OCI-LY7 (cell line): ENCODE measurements at regions not wholly inside any gene's neighbourhood (a gene's known extent, or its start where the extent isn't known, plus 50 kb on each side); places are given as distances from the start of the nearest gene placed in this dataset.

Experiments used
- BruUV-seq: library from RNA; stranded (reverse); fragments of 400-500 nt; replicated peaks from 2 replicates; lab custom pipeline; 2021; lab: Mats Ljungman, UMichigan
- CTCF ChIA-PET: fragments of 300-600 bp; sonication (Branson Sonifier 250); formaldehyde crosslinking; loops from one replicate; lab custom pipeline; 2022; ENCODE audit warnings: antibody characterized with exemption; ENCODE audit not compliant: unreplicated experiment; lab: Charles Lee
- POLR2A ChIA-PET: fragments of 300-600 bp; sonication (Branson Sonifier 250); formaldehyde crosslinking; loops from one replicate; lab custom pipeline; 2022; ENCODE audit warnings: antibody characterized with exemption; lab: Charles Lee
- DNase-seq: peaks from one replicate; pipeline ENCODE4 v3.0.0-alpha.2; 2015; ENCODE audit warnings: low spot score
- H2AFZ ChIP-seq: fragments of 200-600 bp; sonication (generic), shearing (Covaris generic); 2 replicates; pipeline ENCODE4 v1.6.1; 2014; ENCODE audit warnings: mild to moderate bottlenecking, antibody characterized with exemption, low read length, moderate library complexity
- H3K27ac ChIP-seq: fragments of 200-600 bp; sonication (generic); 2 replicates; pipeline ENCODE4 v1.5.1; 2014; ENCODE audit warnings: mixed run types, low read depth, mild to moderate bottlenecking, moderate library complexity, low read length, inconsistent platforms; ENCODE audit not compliant: poor library complexity, severe bottlenecking
- H3K36me3 ChIP-seq: fragments of 200-600 bp; sonication (generic); 2 replicates; pipeline ENCODE4 v1.6.1; 2014; ENCODE audit warnings: mild to moderate bottlenecking, antibody characterized with exemption, low read length, moderate library complexity, mixed read lengths; ENCODE audit not compliant: insufficient read depth
- H3K4me1 ChIP-seq: fragments of 200-600 bp; sonication (generic); 2 replicates; pipeline ENCODE4 v1.5.1; 2014; ENCODE audit warnings: mild to moderate bottlenecking, low read length; ENCODE audit not compliant: insufficient read depth, poor library complexity, severe bottlenecking
- H3K4me2 ChIP-seq: fragments of 200-600 bp; sonication (generic); 2 replicates; pipeline ENCODE4 v1.6.1; 2014; ENCODE audit warnings: mild to moderate bottlenecking, low read length
- H3K4me3 ChIP-seq: fragments of 200-600 bp; sonication (generic); 2 replicates; pipeline ENCODE4 v1.5.1; 2014; ENCODE audit warnings: mild to moderate bottlenecking, low read depth, low read length; ENCODE audit not compliant: poor library complexity, severe bottlenecking
- H3K79me2 ChIP-seq: fragments of 200-600 bp; sonication (generic); 2 replicates; pipeline ENCODE4 v1.6.1; 2016; ENCODE audit warnings: low read depth, mild to moderate bottlenecking, low read length, moderate library complexity, mixed read lengths; ENCODE audit not compliant: insufficient read depth
- H3K9me2 ChIP-seq: fragments of 200-600 bp; sonication (generic); 2 replicates; pipeline ENCODE4 v1.6.1; 2016; ENCODE audit warnings: mild to moderate bottlenecking, low read length, mixed read lengths; ENCODE audit not compliant: insufficient read depth
- H3K9me3 ChIP-seq: fragments of 200-600 bp; sonication (generic); 2 replicates; pipeline ENCODE4 v1.6.1; 2014; ENCODE audit warnings: mild to moderate bottlenecking, mixed run types, low read length, mixed read lengths
- H4K20me1 ChIP-seq: fragments of 200-600 bp; sonication (generic); 2 replicates; pipeline ENCODE4 v1.6.1; 2014; ENCODE audit warnings: mild to moderate bottlenecking, antibody characterized with exemption, low read length, moderate library complexity, mixed read lengths; ENCODE audit not compliant: insufficient read depth
- EZH2phosphoT487 ChIP-seq: fragments of 200-600 bp; sonication (generic); IDR thresholded peaks from 2 replicates; pipeline ENCODE4 v1.6.1; 2018; ENCODE audit warnings: low read depth, borderline replicate concordance, mild to moderate bottlenecking, mixed run types, antibody characterized with exemption, low read length, moderate library complexity, mixed read lengths
- intact Hi-C: fragments of 100-400 bp; cut with micrococcal nuclease; formaldehyde crosslinking; loops from one replicate; pipeline ENCODE4 v1.10.0; 2022; ENCODE audit not compliant: unreplicated experiment
- TF ChIP-seq, protein P1 (sequence below): fragments of 200-600 bp; sonication (generic); conservative IDR thresholded peaks from 2 replicates; pipeline ENCODE4 v1.5.1; 2014; ENCODE audit warnings: mild to moderate bottlenecking, antibody characterized with exemption, low read length, moderate library complexity, mixed read lengths

DNA sequence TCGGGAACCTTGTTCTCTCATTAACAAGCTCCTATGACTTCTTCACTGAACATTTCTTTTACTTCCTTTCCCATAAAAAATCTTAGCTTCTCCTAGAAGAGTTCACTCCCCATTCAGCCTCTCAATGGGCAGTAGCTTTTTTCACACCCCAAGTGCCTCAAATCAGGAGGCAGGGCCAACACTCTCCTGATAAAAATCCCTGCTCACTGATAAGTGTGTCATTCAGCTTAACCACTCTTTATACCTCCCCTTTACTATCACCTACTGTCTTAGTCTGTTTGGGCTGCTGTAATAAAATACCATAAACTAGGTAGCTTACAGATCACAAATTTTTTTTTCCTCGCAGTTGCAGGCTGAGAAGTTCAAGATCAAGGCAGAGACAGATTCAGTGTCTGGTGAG is 400.4 kb downstream of the WDR72 start:
- Histone ChIP-seq H3K36me3 (no peaks in the 10 kb centered on the region), H4K20me1 (no peaks in the 10 kb centered on the region), H3K27ac (no peak overlapping the region), H3K4me3 (no peak overlapping the region), H2AFZ (no peak overlapping the region), H3K4me2 (no peak overlapping the region), H3K9me3 (no peaks in the 10 kb centered on the region), H3K9me2 (no peaks in the 10 kb centered on the region), H3K79me2 (no peaks in the 10 kb centered on the region), H3K4me1 (no peaks in the 10 kb centered on the region)
- ChIA-PET CTCF (no interaction called here), POLR2A (no interaction called here)
- TF ChIP-seq, protein P1, sequence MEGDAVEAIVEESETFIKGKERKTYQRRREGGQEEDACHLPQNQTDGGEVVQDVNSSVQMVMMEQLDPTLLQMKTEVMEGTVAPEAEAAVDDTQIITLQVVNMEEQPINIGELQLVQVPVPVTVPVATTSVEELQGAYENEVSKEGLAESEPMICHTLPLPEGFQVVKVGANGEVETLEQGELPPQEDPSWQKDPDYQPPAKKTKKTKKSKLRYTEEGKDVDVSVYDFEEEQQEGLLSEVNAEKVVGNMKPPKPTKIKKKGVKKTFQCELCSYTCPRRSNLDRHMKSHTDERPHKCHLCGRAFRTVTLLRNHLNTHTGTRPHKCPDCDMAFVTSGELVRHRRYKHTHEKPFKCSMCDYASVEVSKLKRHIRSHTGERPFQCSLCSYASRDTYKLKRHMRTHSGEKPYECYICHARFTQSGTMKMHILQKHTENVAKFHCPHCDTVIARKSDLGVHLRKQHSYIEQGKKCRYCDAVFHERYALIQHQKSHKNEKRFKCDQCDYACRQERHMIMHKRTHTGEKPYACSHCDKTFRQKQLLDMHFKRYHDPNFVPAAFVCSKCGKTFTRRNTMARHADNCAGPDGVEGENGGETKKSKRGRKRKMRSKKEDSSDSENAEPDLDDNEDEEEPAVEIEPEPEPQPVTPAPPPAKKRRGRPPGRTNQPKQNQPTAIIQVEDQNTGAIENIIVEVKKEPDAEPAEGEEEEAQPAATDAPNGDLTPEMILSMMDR: no peak
- TF ChIP-seq EZH2phosphoT487: no peak
- no TSS peak for BruUV-seq
- intact Hi-C loops: no loop called here
- DNase-seq: no peak

DNA sequence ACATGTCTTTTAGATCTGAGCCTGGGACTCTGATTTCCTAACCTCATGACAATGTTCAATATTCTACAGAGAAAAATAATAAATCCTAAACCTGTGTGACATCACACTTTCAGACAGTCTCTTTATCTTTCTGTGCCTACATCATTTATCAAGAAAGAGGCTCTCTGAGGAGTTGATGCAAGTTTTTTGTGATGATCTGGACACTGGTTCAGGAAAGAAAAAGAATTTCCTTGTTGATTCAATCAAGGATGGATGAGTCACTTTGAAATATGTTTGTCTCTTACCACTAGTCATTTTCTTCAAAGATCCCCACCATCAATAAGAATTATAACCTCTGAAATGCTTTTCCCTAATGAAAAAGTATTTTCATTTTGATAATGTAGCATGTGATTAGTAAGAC is 404.6 kb downstream of the WDR72 start:
- no peak for DNase-seq
- H3K4me1 ChIP-seq: no peaks in the 10 kb centered on the region
- TF ChIP-seq, protein P1: no peak
- no peak for TF ChIP-seq EZH2phosphoT487
- H3K27ac ChIP-seq: no peak overlapping the region
- no peaks in the 10 kb centered on the region for H3K9me3 ChIP-seq
- H4K20me1 ChIP-seq: no peaks in the 10 kb centered on the region
- intact Hi-C loops: no loop called here
- no peak overlapping the region for H3K4me2 ChIP-seq
- ChIA-PET CTCF (no interaction called here), POLR2A (no interaction called here)
- no peak overlapping the region for H3K4me3 ChIP-seq
- no peak overlapping the region for H2AFZ ChIP-seq
- BruUV-seq: no TSS peak
- no peaks in the 10 kb centered on the region for H3K9me2 ChIP-seq
- H3K36me3 ChIP-seq: no peaks in the 10 kb centered on the region
- no peaks in the 10 kb centered on the region for H3K79me2 ChIP-seq

DNA sequence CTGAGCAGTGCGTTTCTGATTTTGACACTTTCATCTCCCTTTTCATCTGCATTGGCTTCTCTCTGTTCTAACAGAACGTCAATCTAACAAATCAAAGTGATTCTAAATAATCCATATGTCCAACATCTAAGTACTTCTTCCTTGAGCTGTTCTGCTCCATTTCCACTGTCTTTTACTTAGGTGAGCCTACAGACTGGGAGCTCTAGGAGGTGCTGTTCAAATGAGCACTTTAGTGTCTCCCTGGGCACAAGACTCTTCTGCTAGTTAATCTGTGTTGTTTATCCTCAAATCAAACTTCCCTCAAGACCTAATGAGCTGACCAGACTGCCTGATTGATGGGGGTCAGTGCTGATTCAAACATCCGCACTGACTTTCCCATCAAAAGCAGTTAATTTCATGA is 408.1 kb downstream of the WDR72 start:
- ChIA-PET POLR2A (no interaction called here), CTCF (no interaction called here)
- intact Hi-C loops: no loop called here

More for the DNA sequence above, 408.1 kb downstream of the WDR72 start:
- Histone ChIP-seq H3K79me2 (no peaks in the 10 kb centered on the region), H3K9me2 (no peaks in the 10 kb centered on the region), H3K27ac (no peak overlapping the region), H4K20me1 (no peaks in the 10 kb centered on the region), H2AFZ (no peak overlapping the region), H3K4me1 (no peaks in the 10 kb centered on the region), H3K4me3 (no peak overlapping the region), H3K36me3 (no peaks in the 10 kb centered on the region), H3K4me2 (no peak overlapping the region), H3K9me3 (no peaks in the 10 kb centered on the region)
- no peak for TF ChIP-seq EZH2phosphoT487
- DNase-seq: no peak
- no TSS peak for BruUV-seq
